Lower lobe of right lung (tissue), 2 donors: ENCODE measurements at regions not wholly inside any gene's neighbourhood (a gene's known extent, or its start where the extent isn't known, plus 50 kb on each side); places are given as distances from the start of the nearest gene placed in this dataset.

Experiments used
- ATAC-seq, 2 donors: fragments of 200-7000 bp; cut with Tn5 transposase; one replicate each; pipeline ENCODE4 v1.9.1; 2020 to 2022; ENCODE audit warnings: mild to moderate bottlenecking in 2 of 2, moderate library complexity in 2 of 2
- DNase-seq: peaks from one replicate; pipeline ENCODE4 v3.0.0-alpha.2; 2020
- H3K27ac ChIP-seq: fragments of 200-600 bp; one replicate; pipeline ENCODE4 v1.8.0; 2022
- H3K27me3 ChIP-seq: fragments of 200-600 bp; one replicate; pipeline ENCODE4 v1.8.0; 2022; ENCODE audit warnings: low read depth
- H3K36me3 ChIP-seq: fragments of 200-600 bp; one replicate; pipeline ENCODE4 v1.8.0; 2022; ENCODE audit warnings: mild to moderate bottlenecking
- H3K4me1 ChIP-seq: fragments of 200-600 bp; one replicate; pipeline ENCODE4 v1.8.0; 2022
- H3K4me3 ChIP-seq: fragments of 200-600 bp; one replicate; pipeline ENCODE4 v1.8.0; 2022; ENCODE audit warnings: mild to moderate bottlenecking
- H3K9me3 ChIP-seq: fragments of 200-600 bp; one replicate; pipeline ENCODE4 v1.8.0; 2022
- CTCF ChIP-seq: fragments of 200-600 bp; IDR thresholded peaks from one replicate; pipeline ENCODE4 v1.8.0; 2022; ENCODE audit warnings: antibody characterized with exemption, mild to moderate bottlenecking
- intact Hi-C: fragments of 100-400 bp; cut with DNase I; formaldehyde crosslinking; loops from one replicate; pipeline ENCODE4 v1.11.0; 2022
- donor health status: DM: no; HTN: yes; CAD: no; lungs with severe emphysema.

- Histone ChIP-seq H3K4me1 (no peaks in the 10 kb centered on the region), H3K36me3 (no peaks in the 10 kb centered on the region), H3K9me3 (no peaks in the 10 kb centered on the region), H3K27me3 (no peaks in the 10 kb centered on the region), H3K4me3 (no peak overlapping the region), H3K27ac (no peak overlapping the region)
- DNase-seq (no peak), ATAC-seq (no peak)
- intact Hi-C loops: no loop called here
- TF ChIP-seq CTCF: no peak
These were observed 59.3 kb downstream of the EBLN2 start for GRCh38 chr3:73120710-73121109.

GRCh38 chr3:73121669-73122331, 60.3 kb downstream of the EBLN2 start:
- DNase-seq (no peak), ATAC-seq (no peak)
- Histone ChIP-seq H3K9me3 (no peaks in the 10 kb centered on the region), H3K27me3 (no peaks in the 10 kb centered on the region), H3K27ac (no peak overlapping the region), H3K4me3 (no peak overlapping the region), H3K36me3 (no peaks in the 10 kb centered on the region), H3K4me1 (no peaks in the 10 kb centered on the region)
- intact Hi-C loops: no loop called here
- no peak for TF ChIP-seq CTCF

- Histone ChIP-seq H3K4me3 (no peak overlapping the region), H3K36me3 (no peaks in the 10 kb centered on the region), H3K27ac (no peak overlapping the region), H3K4me1 (no peaks in the 10 kb centered on the region), H3K9me3 (peaks cover 3% of the 10 kb centered on the region), H3K27me3 (no peaks in the 10 kb centered on the region)
- no peak for DNase-seq
- no peak for TF ChIP-seq CTCF
- no peak for ATAC-seq
- intact Hi-C loops: no loop called here
These were observed 72.6 kb downstream of the EBLN2 start for GRCh38 chr3:73134034-73134433.

GRCh38 chr3:73136941-73137340, 75.5 kb downstream of the EBLN2 start:
- intact Hi-C loops: no loop called here
- H3K27me3 ChIP-seq: no peaks in the 10 kb centered on the region

GRCh38 chr3:73137736-73138403, 76.4 kb downstream of the EBLN2 start:
- peaks cover 3% of the 10 kb centered on the region for H3K9me3 ChIP-seq
- no peaks in the 10 kb centered on the region for H3K36me3 ChIP-seq
- H3K27ac ChIP-seq: no peak overlapping the region
- ATAC-seq (no peak), DNase-seq (no peak)
- no peaks in the 10 kb centered on the region for H3K4me1 ChIP-seq
- TF ChIP-seq CTCF: no peak
- H3K4me3 ChIP-seq: no peak overlapping the region
- intact Hi-C loops: no loop called here
- no peaks in the 10 kb centered on the region for H3K27me3 ChIP-seq

More at GRCh38 chr3:73136941-73137340, 75.5 kb downstream of the EBLN2 start:
- DNase-seq (no peak), ATAC-seq (no peak)
- Histone ChIP-seq H3K4me1 (no peaks in the 10 kb centered on the region), H3K9me3 (peaks cover 3% of the 10 kb centered on the region), H3K4me3 (no peak overlapping the region), H3K36me3 (no peaks in the 10 kb centered on the region), H3K27ac (no peak overlapping the region)
- no peak for TF ChIP-seq CTCF
